Ishikawa (cell line): ENCODE measurements at regions not wholly inside any gene's neighbourhood (a gene's known extent, or its start where the extent isn't known, plus 50 kb on each side); places are given as distances from the start of the nearest gene placed in this dataset.

Source experiments
- CEBPB ChIP-seq: IDR thresholded peaks from 2 replicates; pipeline ENCODE4 v1.6.1; 2012
- CREB1 ChIP-seq: IDR thresholded peaks from 2 replicates; pipeline ENCODE4 v1.6.1; 2012; ENCODE audit warnings: low read depth
- EGR1 ChIP-seq: IDR thresholded peaks from 2 replicates; pipeline ENCODE4 v1.6.1; 2012
- EP300 ChIP-seq: IDR thresholded peaks from 2 replicates; pipeline ENCODE4 v1.6.1; 2012; ENCODE audit warnings: borderline replicate concordance
- FOXM1 ChIP-seq: IDR thresholded peaks from 2 replicates; pipeline ENCODE4 v1.6.1; 2012; ENCODE audit warnings: low read depth, borderline replicate concordance
- NFIC ChIP-seq: IDR thresholded peaks from 2 replicates; pipeline ENCODE4 v1.6.1; 2012
- RAD21 ChIP-seq: IDR thresholded peaks from 2 replicates; pipeline ENCODE4 v1.6.1; 2012; ENCODE audit warnings: low read depth
- TAF1 ChIP-seq: IDR thresholded peaks from 2 replicates; pipeline ENCODE4 v1.6.1; 2012; ENCODE audit warnings: low read depth, mild to moderate bottlenecking
- TCF12 ChIP-seq: IDR thresholded peaks from 2 replicates; pipeline ENCODE4 v1.6.1; 2012; ENCODE audit warnings: low read depth
- TEAD4 ChIP-seq: IDR thresholded peaks from 2 replicates; pipeline ENCODE4 v1.6.1; 2012
- YY1 ChIP-seq: IDR thresholded peaks from 2 replicates; pipeline ENCODE4 v1.6.1; 2012; ENCODE audit warnings: low read depth
- ZBTB7A ChIP-seq: IDR thresholded peaks from 2 replicates; pipeline ENCODE4 v1.6.1; 2012; ENCODE audit warnings: low read depth
- TF ChIP-seq, protein P1 (sequence below): IDR thresholded peaks from 2 replicates; pipeline ENCODE4 v1.6.1; 2012
- TF ChIP-seq, protein P2 (sequence below): IDR thresholded peaks from 2 replicates; pipeline ENCODE4 v1.6.1; 2012; ENCODE audit warnings: low read depth, mild to moderate bottlenecking
- TF ChIP-seq, protein P3 (sequence below): IDR thresholded peaks from 2 replicates; pipeline ENCODE4 v1.6.1; 2012

DNA sequence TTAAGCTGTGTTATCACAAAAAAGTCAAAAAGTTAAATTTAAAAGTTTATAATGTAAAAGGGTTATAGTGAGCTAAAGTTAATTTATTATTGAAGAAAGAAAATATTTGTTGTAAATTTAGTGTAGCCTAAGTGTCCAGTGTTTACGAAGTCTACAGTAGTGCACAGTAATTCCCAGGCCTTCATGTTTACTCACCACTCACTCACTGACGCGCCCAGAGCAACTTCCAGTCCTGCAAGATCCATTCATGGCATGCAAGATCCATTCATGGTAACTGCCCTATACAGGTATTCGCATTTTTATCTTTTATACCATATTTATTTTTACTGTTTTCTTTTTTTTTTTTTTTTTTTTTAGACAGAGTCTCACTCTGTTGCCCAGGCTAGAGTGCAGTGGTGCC, 69.5 kb downstream of the TPRA1 start:
- TF ChIP-seq, protein P1, sequence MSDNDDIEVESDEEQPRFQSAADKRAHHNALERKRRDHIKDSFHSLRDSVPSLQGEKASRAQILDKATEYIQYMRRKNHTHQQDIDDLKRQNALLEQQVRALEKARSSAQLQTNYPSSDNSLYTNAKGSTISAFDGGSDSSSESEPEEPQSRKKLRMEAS, result no peak
- TF ChIP-seq, protein P2, sequence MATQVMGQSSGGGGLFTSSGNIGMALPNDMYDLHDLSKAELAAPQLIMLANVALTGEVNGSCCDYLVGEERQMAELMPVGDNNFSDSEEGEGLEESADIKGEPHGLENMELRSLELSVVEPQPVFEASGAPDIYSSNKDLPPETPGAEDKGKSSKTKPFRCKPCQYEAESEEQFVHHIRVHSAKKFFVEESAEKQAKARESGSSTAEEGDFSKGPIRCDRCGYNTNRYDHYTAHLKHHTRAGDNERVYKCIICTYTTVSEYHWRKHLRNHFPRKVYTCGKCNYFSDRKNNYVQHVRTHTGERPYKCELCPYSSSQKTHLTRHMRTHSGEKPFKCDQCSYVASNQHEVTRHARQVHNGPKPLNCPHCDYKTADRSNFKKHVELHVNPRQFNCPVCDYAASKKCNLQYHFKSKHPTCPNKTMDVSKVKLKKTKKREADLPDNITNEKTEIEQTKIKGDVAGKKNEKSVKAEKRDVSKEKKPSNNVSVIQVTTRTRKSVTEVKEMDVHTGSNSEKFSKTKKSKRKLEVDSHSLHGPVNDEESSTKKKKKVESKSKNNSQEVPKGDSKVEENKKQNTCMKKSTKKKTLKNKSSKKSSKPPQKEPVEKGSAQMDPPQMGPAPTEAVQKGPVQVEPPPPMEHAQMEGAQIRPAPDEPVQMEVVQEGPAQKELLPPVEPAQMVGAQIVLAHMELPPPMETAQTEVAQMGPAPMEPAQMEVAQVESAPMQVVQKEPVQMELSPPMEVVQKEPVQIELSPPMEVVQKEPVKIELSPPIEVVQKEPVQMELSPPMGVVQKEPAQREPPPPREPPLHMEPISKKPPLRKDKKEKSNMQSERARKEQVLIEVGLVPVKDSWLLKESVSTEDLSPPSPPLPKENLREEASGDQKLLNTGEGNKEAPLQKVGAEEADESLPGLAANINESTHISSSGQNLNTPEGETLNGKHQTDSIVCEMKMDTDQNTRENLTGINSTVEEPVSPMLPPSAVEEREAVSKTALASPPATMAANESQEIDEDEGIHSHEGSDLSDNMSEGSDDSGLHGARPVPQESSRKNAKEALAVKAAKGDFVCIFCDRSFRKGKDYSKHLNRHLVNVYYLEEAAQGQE, result no peak
- TF ChIP-seq EP300, result no peak
- TF ChIP-seq, protein P3, sequence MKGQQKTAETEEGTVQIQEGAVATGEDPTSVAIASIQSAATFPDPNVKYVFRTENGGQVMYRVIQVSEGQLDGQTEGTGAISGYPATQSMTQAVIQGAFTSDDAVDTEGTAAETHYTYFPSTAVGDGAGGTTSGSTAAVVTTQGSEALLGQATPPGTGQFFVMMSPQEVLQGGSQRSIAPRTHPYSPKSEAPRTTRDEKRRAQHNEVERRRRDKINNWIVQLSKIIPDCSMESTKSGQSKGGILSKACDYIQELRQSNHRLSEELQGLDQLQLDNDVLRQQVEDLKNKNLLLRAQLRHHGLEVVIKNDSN, result no peak
- no peak for TF ChIP-seq FOXM1
- TF ChIP-seq TEAD4, result no peak
- TF ChIP-seq RAD21, result no peak
- TF ChIP-seq ZBTB7A, result no peak
- TF ChIP-seq NFIC, result no peak
- TF ChIP-seq TAF1, result no peak
- no peak for TF ChIP-seq YY1
- TF ChIP-seq EGR1, result no peak
- TF ChIP-seq TCF12, result no peak
- no peak for TF ChIP-seq CREB1
- no peak for TF ChIP-seq CEBPB

DNA sequence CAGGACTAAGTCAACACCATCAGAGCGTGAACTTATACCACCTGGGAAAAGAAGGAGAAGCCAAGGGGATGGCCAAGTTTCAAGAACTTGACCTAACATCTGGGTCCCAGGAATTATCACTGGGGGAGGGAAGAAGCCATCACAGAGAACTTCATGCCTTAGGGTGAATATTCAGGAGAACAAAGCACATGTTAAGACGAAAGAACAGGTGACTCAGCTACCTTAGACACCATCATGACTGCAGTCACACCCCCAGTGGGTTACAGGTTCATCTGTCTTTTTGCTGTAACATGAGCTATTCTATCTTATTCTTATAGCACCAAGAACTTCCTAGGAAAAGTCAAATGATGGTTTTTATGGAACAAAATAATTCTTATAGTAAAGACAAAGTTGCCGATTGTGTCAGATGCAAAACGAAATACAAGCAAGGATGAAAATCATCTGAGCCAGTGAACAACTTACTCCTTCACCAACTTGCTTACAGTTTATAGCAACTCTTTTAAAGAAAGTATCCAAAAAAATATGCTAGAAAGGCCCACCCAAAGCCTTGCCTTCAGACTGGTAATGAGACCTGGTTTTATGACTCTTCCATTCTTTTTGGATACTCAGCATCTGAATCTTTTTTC, 72.0 kb downstream of the TPRA1 start:
- no peak for TF ChIP-seq TEAD4
- no peak for TF ChIP-seq ZBTB7A
- TF ChIP-seq, protein P2, result no peak
- no peak for TF ChIP-seq YY1
- no peak for TF ChIP-seq NFIC

DNA sequence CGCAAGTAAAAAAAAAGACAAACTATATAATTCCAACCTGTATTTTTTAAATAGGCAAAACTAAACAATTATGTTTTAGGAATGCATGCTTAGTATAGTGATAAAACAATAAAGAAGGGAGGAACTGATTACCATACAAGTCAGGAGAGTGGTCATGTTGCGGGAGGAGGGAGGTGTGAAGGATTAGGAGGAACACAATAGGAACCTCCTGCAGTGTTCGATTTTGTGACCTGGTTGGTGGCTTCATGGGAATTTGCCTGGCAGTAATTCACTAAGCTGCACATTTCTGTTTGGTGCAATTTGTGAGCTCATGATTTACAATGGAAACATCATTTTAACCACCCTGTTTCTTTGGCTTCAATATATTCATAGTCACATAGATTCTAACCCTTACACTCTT, 78.3 kb downstream of the TPRA1 start:
- TF ChIP-seq, protein P3, result no peak
- TF ChIP-seq FOXM1 (no peak), NFIC (no peak), TCF12 (no peak), TEAD4 (no peak), EGR1 (no peak), YY1 (no peak), RAD21 (no peak), EP300 (no peak), CREB1 (no peak), CEBPB (no peak)
- TF ChIP-seq, protein P2, result no peak

DNA sequence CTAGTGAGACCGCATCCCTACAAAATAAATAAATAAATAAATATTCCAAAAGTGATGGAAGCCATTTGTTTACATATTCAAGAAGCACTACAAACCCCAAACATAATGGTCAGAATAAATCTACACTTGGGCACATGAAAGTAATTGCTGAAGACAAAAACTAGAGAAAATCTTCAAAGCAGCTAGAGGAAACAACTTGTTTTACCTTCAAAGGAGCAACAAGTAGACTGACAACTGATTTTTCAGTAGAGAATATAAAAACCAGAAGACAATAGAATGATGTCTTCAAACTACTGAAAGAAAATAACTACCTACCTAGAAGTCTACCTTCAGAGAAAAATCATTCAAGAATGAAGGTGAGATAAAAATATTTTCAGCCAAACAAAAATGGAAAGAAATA, 89.4 kb downstream of the TPRA1 start:
- TF ChIP-seq, protein P2, result no peak
- TF ChIP-seq, protein P3, result no peak
- TF ChIP-seq ZBTB7A, result no peak
- TF ChIP-seq TEAD4, result no peak
- TF ChIP-seq EGR1, result no peak
- no peak for TF ChIP-seq CEBPB
- TF ChIP-seq NFIC, result no peak
- TF ChIP-seq, protein P1, result no peak
- TF ChIP-seq RAD21, result no peak
- no peak for TF ChIP-seq TCF12
- no peak for TF ChIP-seq FOXM1
- TF ChIP-seq TAF1, result no peak
- no peak for TF ChIP-seq YY1
- no peak for TF ChIP-seq EP300
- TF ChIP-seq CREB1, result no peak
